ES-I3 (cell line): ENCODE measurements at regions not wholly inside any gene's neighbourhood (a gene's known extent, or its start where the extent isn't known, plus 50 kb on each side); places are given as distances from the start of the nearest gene placed in this dataset.
"Not testable (repeated sequence)": the region's sequence is repeated elsewhere in the genome, so short reads cannot be mapped to it uniquely, and the experiment has no call there.

ENCODE experiments used
- H3K36me3 ChIP-seq: 2 replicates; pipeline ENCODE4 v1.6.1; 2013; ENCODE audit warnings: mild to moderate bottlenecking, low read length, control low read depth, moderate library complexity; ENCODE audit not compliant: insufficient read depth
- H3K4me1 ChIP-seq: 2 replicates; pipeline ENCODE4 v1.6.1; 2013; ENCODE audit warnings: mild to moderate bottlenecking, control low read depth, low read length; ENCODE audit not compliant: insufficient read depth
- H3K9ac ChIP-seq: 2 replicates; pipeline ENCODE4 v1.6.1; 2013; ENCODE audit warnings: low read depth, mild to moderate bottlenecking, low read length, moderate library complexity
- H3K9me3 ChIP-seq: 2 replicates; pipeline ENCODE4 v1.6.1; 2013; ENCODE audit warnings: mild to moderate bottlenecking, low read length, moderate library complexity; ENCODE audit not compliant: control insufficient read depth, insufficient read depth

GRCh38 chrX:1700757-1701156 lies 85.9 kb downstream of the ASMT start:
- no peaks in the 10 kb centered on the region for H3K36me3 ChIP-seq
- peaks cover 7% of the 10 kb centered on the region; the same call in 1 of the 2 replicates for H3K9me3 ChIP-seq
- H3K9ac ChIP-seq = no peak overlapping the region
- H3K4me1 ChIP-seq = no peaks in the 10 kb centered on the region

GRCh38 chrX:1701396-1701901 lies 86.6 kb downstream of the ASMT start:
- not testable (repeated sequence) for H3K4me1 ChIP-seq, H3K36me3 ChIP-seq, H3K9ac ChIP-seq, H3K9me3 ChIP-seq

GRCh38 chrX:1702142-1702541 lies 87.3 kb downstream of the ASMT start:
- H3K36me3 ChIP-seq, H3K4me1 ChIP-seq, H3K9ac ChIP-seq, H3K9me3 ChIP-seq: not testable (repeated sequence)

- H3K36me3 ChIP-seq, H3K4me1 ChIP-seq, H3K9me3 ChIP-seq: not testable (repeated sequence)
These were observed 87.7 kb downstream of the ASMT start for GRCh38 chrX:1702557-1702956.

GRCh38 chrX:1709277-1709676 lies 94.4 kb downstream of the ASMT start:
- not testable (repeated sequence) for H3K4me1 ChIP-seq, H3K36me3 ChIP-seq, H3K9ac ChIP-seq, H3K9me3 ChIP-seq

More at GRCh38 chrX:1702557-1702956, 87.7 kb downstream of the ASMT start:
- H3K9ac ChIP-seq = not testable (repeated sequence)

- H3K4me1 ChIP-seq = no peaks in the 10 kb centered on the region
- no peak overlapping the region for H3K9ac ChIP-seq
- no peaks in the 10 kb centered on the region for H3K36me3 ChIP-seq
- H3K9me3 ChIP-seq = no peaks in the 10 kb centered on the region
These were observed 98.4 kb downstream of the ASMT start for GRCh38 chrX:1713296-1713695.

GRCh38 chrX:1717373-1717772 lies 102.5 kb downstream of the ASMT start:
- Histone ChIP-seq H3K9me3 (no peaks in the 10 kb centered on the region), H3K36me3 (no peaks in the 10 kb centered on the region; the same call in 1 of the 2 replicates), H3K4me1 (peaks cover 4% of the 10 kb centered on the region; the same call in 1 of the 2 replicates), H3K9ac (no peak overlapping the region)

- peaks cover 4% of the 10 kb centered on the region; the same call in 1 of the 2 replicates for H3K4me1 ChIP-seq
- no peak overlapping the region for H3K9ac ChIP-seq
- H3K36me3 ChIP-seq = no peaks in the 10 kb centered on the region; the same call in 1 of the 2 replicates
- no peaks in the 10 kb centered on the region for H3K9me3 ChIP-seq
These were observed 104.4 kb downstream of the ASMT start for GRCh38 chrX:1719270-1719669.

- Histone ChIP-seq H3K9me3 (no peaks in the 10 kb centered on the region), H3K9ac (no peak overlapping the region), H3K4me1 (peaks cover 4% of the 10 kb centered on the region; the same call in 1 of the 2 replicates), H3K36me3 (no peaks in the 10 kb centered on the region; the same call in 1 of the 2 replicates)
These were observed 106.0 kb downstream of the ASMT start for GRCh38 chrX:1720836-1721235.

- H3K4me1 ChIP-seq = no peaks in the 10 kb centered on the region
- H3K36me3 ChIP-seq = no peaks in the 10 kb centered on the region; the same call in 1 of the 2 replicates
- H3K9me3 ChIP-seq = no peaks in the 10 kb centered on the region
- H3K9ac ChIP-seq = no peak overlapping the region
These were observed 110.6 kb downstream of the ASMT start for GRCh38 chrX:1725472-1725871.

GRCh38 chrX:1727531-1728027 lies 112.7 kb downstream of the ASMT start:
- Histone ChIP-seq H3K4me1 (no peaks in the 10 kb centered on the region), H3K9ac (no peak overlapping the region), H3K36me3 (no peaks in the 10 kb centered on the region), H3K9me3 (no peaks in the 10 kb centered on the region)

- H3K9me3 ChIP-seq = no peaks in the 10 kb centered on the region
- 0 out of 2 replicates have a peak, but pooled peaks cover 5% of the 10 kb centered on the region for H3K4me1 ChIP-seq
These were observed 119.9 kb downstream of the ASMT start for GRCh38 chrX:1734806-1735205.

GRCh38 chrX:1741816-1742394 lies 127.0 kb downstream of the ASMT start:
- H3K9me3 ChIP-seq = no peaks in the 10 kb centered on the region; the same call in 1 of the 2 replicates
- H3K9ac ChIP-seq = no peak overlapping the region

More at GRCh38 chrX:1734806-1735205, 119.9 kb downstream of the ASMT start:
- no peaks in the 10 kb centered on the region for H3K36me3 ChIP-seq
- no peak overlapping the region for H3K9ac ChIP-seq

GRCh38 chrX:1743105-1743504 lies 128.2 kb downstream of the ASMT start:
- H3K9ac ChIP-seq = no peak overlapping the region
- no peaks in the 10 kb centered on the region for H3K36me3 ChIP-seq
- peaks cover under 1% of the 10 kb centered on the region for H3K9me3 ChIP-seq
- 0 out of 2 replicates have a peak, but pooled peaks cover 4% of the 10 kb centered on the region for H3K4me1 ChIP-seq

More at GRCh38 chrX:1741816-1742394, 127.0 kb downstream of the ASMT start:
- no peaks in the 10 kb centered on the region for H3K36me3 ChIP-seq
- H3K4me1 ChIP-seq = 0 out of 2 replicates have a peak, but pooled peaks cover 5% of the 10 kb centered on the region

- Histone ChIP-seq H3K9me3 (peaks cover 6% of the 10 kb centered on the region), H3K9ac (no peak overlapping the region)
These were observed 128.8 kb downstream of the ASMT start for GRCh38 chrX:1743663-1744062.

More at GRCh38 chrX:1743663-1744062, 128.8 kb downstream of the ASMT start:
- Histone ChIP-seq H3K4me1 (no peaks in the 10 kb centered on the region), H3K36me3 (no peaks in the 10 kb centered on the region)
